LNCAP (cell line): ENCODE measurements at regions not wholly inside any gene's neighbourhood (a gene's known extent, or its start where the extent isn't known, plus 50 kb on each side); places are given as distances from the start of the nearest gene placed in this dataset.

Experiments used
- TF ChIP-seq, protein P1 (sequence below): fragments of 450-650 bp; IDR thresholded peaks from 2 replicates; pipeline ENCODE4 v1.5.1; 2017; ENCODE audit warnings: mild to moderate bottlenecking

GRCh38 chr4:116539744-116540143 is 545.6 kb downstream of the TRAM1L1 start:
- TF ChIP-seq, protein P1, sequence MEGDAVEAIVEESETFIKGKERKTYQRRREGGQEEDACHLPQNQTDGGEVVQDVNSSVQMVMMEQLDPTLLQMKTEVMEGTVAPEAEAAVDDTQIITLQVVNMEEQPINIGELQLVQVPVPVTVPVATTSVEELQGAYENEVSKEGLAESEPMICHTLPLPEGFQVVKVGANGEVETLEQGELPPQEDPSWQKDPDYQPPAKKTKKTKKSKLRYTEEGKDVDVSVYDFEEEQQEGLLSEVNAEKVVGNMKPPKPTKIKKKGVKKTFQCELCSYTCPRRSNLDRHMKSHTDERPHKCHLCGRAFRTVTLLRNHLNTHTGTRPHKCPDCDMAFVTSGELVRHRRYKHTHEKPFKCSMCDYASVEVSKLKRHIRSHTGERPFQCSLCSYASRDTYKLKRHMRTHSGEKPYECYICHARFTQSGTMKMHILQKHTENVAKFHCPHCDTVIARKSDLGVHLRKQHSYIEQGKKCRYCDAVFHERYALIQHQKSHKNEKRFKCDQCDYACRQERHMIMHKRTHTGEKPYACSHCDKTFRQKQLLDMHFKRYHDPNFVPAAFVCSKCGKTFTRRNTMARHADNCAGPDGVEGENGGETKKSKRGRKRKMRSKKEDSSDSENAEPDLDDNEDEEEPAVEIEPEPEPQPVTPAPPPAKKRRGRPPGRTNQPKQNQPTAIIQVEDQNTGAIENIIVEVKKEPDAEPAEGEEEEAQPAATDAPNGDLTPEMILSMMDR: no peak

GRCh38 chr4:116537828-116538227 is 547.5 kb downstream of the TRAM1L1 start:
- TF ChIP-seq, protein P1: no peak

GRCh38 chr4:116531870-116532269 is 553.5 kb downstream of the TRAM1L1 start:
- TF ChIP-seq, protein P1: no peak

GRCh38 chr4:116531026-116531425 is 554.4 kb downstream of the TRAM1L1 start:
- TF ChIP-seq, protein P1: no peak

- TF ChIP-seq, protein P1: no peak
Measured at GRCh38 chr4:116530048-116530447, 555.3 kb downstream of the TRAM1L1 start.

GRCh38 chr4:116529129-116529528 is 556.2 kb downstream of the TRAM1L1 start:
- TF ChIP-seq, protein P1: no peak

DNA sequence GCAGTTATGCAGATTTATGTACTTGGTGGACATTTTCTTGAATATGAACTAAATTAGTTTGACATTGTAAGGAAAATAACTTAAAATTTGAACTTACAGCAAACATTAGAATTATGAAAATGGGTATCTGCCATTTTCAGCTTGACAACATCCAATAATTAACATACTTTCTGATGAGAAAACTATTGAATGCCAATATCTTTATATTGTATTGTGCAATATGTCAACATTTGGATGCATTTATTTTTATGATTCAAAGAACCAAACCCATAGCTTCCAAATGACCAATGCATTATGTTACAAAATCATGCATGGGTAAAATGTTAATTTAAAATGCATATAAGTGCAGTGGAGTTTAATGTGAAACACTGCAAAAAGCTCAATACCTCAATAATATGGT is 562.5 kb downstream of the TRAM1L1 start:
- TF ChIP-seq, protein P1: no peak

GRCh38 chr4:116520886-116521285 is 564.5 kb downstream of the TRAM1L1 start:
- TF ChIP-seq, protein P1: no peak
